ENCODE measurements at regions not wholly inside any gene's neighbourhood (a gene's known extent, or its start where the extent isn't known, plus 50 kb on each side); places are given as distances from the start of the nearest gene placed in this dataset.

DNA sequence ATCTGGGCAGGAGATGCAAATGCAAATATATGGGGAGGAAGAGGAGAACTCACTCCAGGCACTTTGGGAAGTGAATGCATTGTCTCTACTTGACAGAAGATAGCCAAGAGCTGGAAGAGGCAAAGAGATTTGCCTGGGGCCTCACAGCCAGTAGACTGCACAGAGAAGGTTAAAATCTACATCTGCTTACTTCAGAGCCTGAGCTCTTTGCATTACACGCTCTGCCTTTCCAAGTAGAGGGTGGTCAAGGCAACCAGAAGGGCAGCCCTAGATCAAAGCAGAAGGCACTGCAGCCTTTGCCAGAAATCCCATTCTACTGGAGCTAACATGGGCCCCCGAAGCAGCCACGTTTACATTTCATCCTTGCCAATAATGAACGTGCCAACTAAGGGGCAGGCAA is 407.2 kb upstream of the CCL2 start (continued):
- TF ChIP-seq, protein P1, sequence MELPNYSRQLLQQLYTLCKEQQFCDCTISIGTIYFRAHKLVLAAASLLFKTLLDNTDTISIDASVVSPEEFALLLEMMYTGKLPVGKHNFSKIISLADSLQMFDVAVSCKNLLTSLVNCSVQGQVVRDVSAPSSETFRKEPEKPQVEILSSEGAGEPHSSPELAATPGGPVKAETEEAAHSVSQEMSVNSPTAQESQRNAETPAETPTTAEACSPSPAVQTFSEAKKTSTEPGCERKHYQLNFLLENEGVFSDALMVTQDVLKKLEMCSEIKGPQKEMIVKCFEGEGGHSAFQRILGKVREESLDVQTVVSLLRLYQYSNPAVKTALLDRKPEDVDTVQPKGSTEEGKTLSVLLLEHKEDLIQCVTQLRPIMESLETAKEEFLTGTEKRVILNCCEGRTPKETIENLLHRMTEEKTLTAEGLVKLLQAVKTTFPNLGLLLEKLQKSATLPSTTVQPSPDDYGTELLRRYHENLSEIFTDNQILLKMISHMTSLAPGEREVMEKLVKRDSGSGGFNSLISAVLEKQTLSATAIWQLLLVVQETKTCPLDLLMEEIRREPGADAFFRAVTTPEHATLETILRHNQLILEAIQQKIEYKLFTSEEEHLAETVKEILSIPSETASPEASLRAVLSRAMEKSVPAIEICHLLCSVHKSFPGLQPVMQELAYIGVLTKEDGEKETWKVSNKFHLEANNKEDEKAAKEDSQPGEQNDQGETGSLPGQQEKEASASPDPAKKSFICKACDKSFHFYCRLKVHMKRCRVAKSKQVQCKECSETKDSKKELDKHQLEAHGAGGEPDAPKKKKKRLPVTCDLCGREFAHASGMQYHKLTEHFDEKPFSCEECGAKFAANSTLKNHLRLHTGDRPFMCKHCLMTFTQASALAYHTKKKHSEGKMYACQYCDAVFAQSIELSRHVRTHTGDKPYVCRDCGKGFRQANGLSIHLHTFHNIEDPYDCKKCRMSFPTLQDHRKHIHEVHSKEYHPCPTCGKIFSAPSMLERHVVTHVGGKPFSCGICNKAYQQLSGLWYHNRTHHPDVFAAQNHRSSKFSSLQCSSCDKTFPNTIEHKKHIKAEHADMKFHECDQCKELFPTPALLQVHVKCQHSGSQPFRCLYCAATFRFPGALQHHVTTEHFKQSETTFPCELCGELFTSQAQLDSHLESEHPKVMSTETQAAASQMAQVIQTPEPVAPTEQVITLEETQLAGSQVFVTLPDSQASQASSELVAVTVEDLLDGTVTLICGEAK (IDR thresholded peaks at IDR 0.05; ENCODE audit: borderline replicate concordance) = no peak
- no peak for TF ChIP-seq SREBF1 (IDR thresholded peaks at IDR 0.05; ENCODE audit: low read length)
- TF ChIP-seq SMARCA5 (IDR thresholded peaks at IDR 0.05) = no peak
- TF ChIP-seq RAD51 (IDR thresholded peaks at IDR 0.05) = no peak
- TF ChIP-seq MEF2A (IDR thresholded peaks at IDR 0.05; ENCODE audit: insufficient read depth, low read depth, low read length) = no peak
- TF ChIP-seq TARDBP (IDR thresholded peaks at IDR 0.05; ENCODE audit: borderline replicate concordance) = no peak
- TF ChIP-seq RAD21 (IDR thresholded peaks at IDR 0.05; ENCODE audit: insufficient read depth, low read depth, low read length) = no peak

DNA sequence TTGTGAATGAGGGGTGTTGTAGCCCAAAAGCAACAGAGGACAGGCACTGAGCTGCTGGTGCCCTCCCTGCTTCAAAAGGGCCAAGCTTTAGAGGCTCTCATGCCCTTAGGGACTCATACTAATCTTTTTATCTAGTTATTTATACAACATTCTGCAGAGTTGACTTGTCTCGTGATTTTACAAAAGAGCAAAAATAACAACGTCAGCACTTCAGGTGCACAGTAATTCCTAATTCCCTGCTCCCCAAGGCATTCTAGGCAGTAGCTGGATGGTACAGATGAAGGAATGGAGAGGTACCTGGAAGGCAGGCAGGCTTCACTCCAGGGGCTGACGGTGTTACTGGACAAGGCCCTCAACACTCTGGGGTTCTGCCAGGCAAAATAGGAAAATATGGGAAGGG is 406.7 kb upstream of the CCL2 start:
- H3K4me1 ChIP-seq (ENCODE audit: control insufficient read depth, insufficient read depth, low read length) = no peaks in the 10 kb centered on the region
- no peaks in the 10 kb centered on the region; a peak in 1 of 4 replicates for H3K27me3 ChIP-seq (replicated peaks in 1 of 2; ENCODE audit: control insufficient read depth in 2 of 2, insufficient read depth in 2 of 2, low read length in 1 of 2)
- ChIA-PET CTCF (no interaction called here), RAD21 (ENCODE audit: unreplicated experiment) (no interaction called here), SMC1A (ENCODE audit: uncharacterized antibody, unreplicated experiment) (no interaction called here), POLR2A (no interaction called here)
- H3K4me2 ChIP-seq (ENCODE audit: control insufficient read depth, insufficient read depth) = no peak overlapping the region
- no peak for DNase-seq (ENCODE audit: low read depth, low spot score)
- no peak for FAIRE-seq
- no peaks in the 10 kb centered on the region for H3K9me3 ChIP-seq (replicated peaks; ENCODE audit: control insufficient read depth, insufficient read depth, low read length)
- no peaks in the 10 kb centered on the region for H3K36me3 ChIP-seq (ENCODE audit: control insufficient read depth in 2 of 2, insufficient read depth in 2 of 2, low read length in 1 of 2)
- ATAC-seq = no peak
- WGBS (ENCODE audit: insufficient coverage, insufficient replicate concordance, low lambda C conversion rate, missing lambda C conversion rate) = 24% methylated on average over 3 of the region's 3 CpGs
- in situ Hi-C loops (cut with MboI) = no loop called here
- TF ChIP-seq BCL11A (IDR thresholded peaks at IDR 0.05; ENCODE audit: low read depth, low read length) = no peak
- TF ChIP-seq, protein P2, sequence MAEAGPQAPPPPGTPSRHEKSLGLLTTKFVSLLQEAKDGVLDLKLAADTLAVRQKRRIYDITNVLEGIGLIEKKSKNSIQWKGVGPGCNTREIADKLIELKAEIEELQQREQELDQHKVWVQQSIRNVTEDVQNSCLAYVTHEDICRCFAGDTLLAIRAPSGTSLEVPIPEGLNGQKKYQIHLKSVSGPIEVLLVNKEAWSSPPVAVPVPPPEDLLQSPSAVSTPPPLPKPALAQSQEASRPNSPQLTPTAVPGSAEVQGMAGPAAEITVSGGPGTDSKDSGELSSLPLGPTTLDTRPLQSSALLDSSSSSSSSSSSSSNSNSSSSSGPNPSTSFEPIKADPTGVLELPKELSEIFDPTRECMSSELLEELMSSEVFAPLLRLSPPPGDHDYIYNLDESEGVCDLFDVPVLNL (IDR thresholded peaks at IDR 0.05; ENCODE audit: low read depth, low read length) = no peak
- no peak for TF ChIP-seq CHD2 (IDR thresholded peaks at IDR 0.05; ENCODE audit: borderline replicate concordance, low read depth, low read length)
- TF ChIP-seq SP1 (IDR thresholded peaks at IDR 0.05; ENCODE audit: low read depth, low read length) = no peak
- no peak for TF ChIP-seq RBBP5 (conservative IDR thresholded peaks at IDR 0.05)
- TF ChIP-seq MYC (IDR thresholded peaks at IDR 0.05; ENCODE audit: insufficient read depth, insufficient read length, insufficient replicate concordance, low read length, severe bottlenecking) = no peak
- no peak for TF ChIP-seq NFIC (IDR thresholded peaks at IDR 0.05; ENCODE audit: low read depth, low read length)
- no peak for TF ChIP-seq NR2C2 (IDR thresholded peaks at IDR 0.05; ENCODE audit: borderline replicate concordance, control insufficient read depth, insufficient read length, low read depth)
- no peak for TF ChIP-seq MEF2B (IDR thresholded peaks at IDR 0.05; ENCODE audit: partially characterized antibody, poor library complexity, severe bottlenecking)
- no peak overlapping the region for H3K27ac ChIP-seq (ENCODE audit: control insufficient read depth, insufficient read depth)
- no peaks in the 10 kb centered on the region for H4K20me1 ChIP-seq (ENCODE audit: control insufficient read depth, insufficient read depth)
- intact Hi-C loops (cut with micrococcal nuclease; ENCODE audit: unreplicated experiment) = no loop called here
- no TSS peak for BruUV-seq (replicated peaks)
- no peaks in the 10 kb centered on the region for H3K79me2 ChIP-seq (ENCODE audit: control insufficient read depth, insufficient read depth, low read length)
- H3K9ac ChIP-seq (ENCODE audit: control insufficient read depth, insufficient read depth, low read length) = no peak overlapping the region
- no peak overlapping the region for H2AFZ ChIP-seq (ENCODE audit: control insufficient read depth, low read depth, low read length)
- no peak overlapping the region for H3K4me3 ChIP-seq

Data from GM12878 (cell line).